HG03108 (cell line): ENCODE measurements at regions not wholly inside any gene's neighbourhood (a gene's known extent, or its start where the extent isn't known, plus 50 kb on each side); places are given as distances from the start of the nearest gene placed in this dataset.

ENCODE experiments used
- ATAC-seq: cut with Tn5 transposase; IDR thresholded peaks from one replicate; pipeline ENCODE4 v1.9.1; 2021; ENCODE audit warnings: moderate library complexity; ENCODE audit not compliant: unreplicated experiment

- ATAC-seq = no peak
Measured at GRCh38 chr5:164885179-164885578, 1379.8 kb downstream of the MAT2B start.

- no peak for ATAC-seq
Measured at GRCh38 chr5:164893071-164893470, 1387.7 kb downstream of the MAT2B start.

- ATAC-seq = no peak
Measured at GRCh38 chr5:164898705-164899104, 1393.3 kb downstream of the MAT2B start.

GRCh38 chr5:164909673-164910072 is 1404.3 kb downstream of the MAT2B start:
- no peak for ATAC-seq

GRCh38 chr5:164921722-164922121 is 1416.3 kb downstream of the MAT2B start:
- no peak for ATAC-seq

GRCh38 chr5:164934039-164934438 is 1428.6 kb downstream of the MAT2B start:
- no peak for ATAC-seq

GRCh38 chr5:164934561-164934960 is 1429.1 kb downstream of the MAT2B start:
- no peak for ATAC-seq

GRCh38 chr5:164941132-164941531 is 1435.7 kb downstream of the MAT2B start:
- no peak for ATAC-seq

GRCh38 chr5:164950927-164951326 is 1445.5 kb downstream of the MAT2B start:
- no peak for ATAC-seq

- ATAC-seq = no peak
Measured at GRCh38 chr5:164951570-164951969, 1446.2 kb downstream of the MAT2B start.

GRCh38 chr5:164958688-164959087 is 1453.3 kb downstream of the MAT2B start:
- no peak for ATAC-seq

- no peak for ATAC-seq
Measured at GRCh38 chr5:164959761-164960160, 1454.3 kb downstream of the MAT2B start.

GRCh38 chr5:164962329-164962961 is 1457.0 kb downstream of the MAT2B start:
- no peak for ATAC-seq

- ATAC-seq = no peak
Measured at GRCh38 chr5:164966611-164967010, 1461.2 kb downstream of the MAT2B start.

GRCh38 chr5:164967354-164967753 is 1461.9 kb downstream of the MAT2B start:
- no peak for ATAC-seq

- no peak for ATAC-seq
Measured at GRCh38 chr5:164972973-164973372, 1467.6 kb downstream of the MAT2B start.

GRCh38 chr5:164975986-164976385 is 1470.6 kb downstream of the MAT2B start:
- no peak for ATAC-seq

- no peak for ATAC-seq
Measured at GRCh38 chr5:164980480-164980879, 1475.1 kb downstream of the MAT2B start.

GRCh38 chr5:164998142-164998541 is 1492.7 kb downstream of the MAT2B start:
- no peak for ATAC-seq

- no peak for ATAC-seq
Measured at GRCh38 chr5:164998590-164998989, 1493.2 kb downstream of the MAT2B start.

GRCh38 chr5:165000479-165001190 is 1495.2 kb downstream of the MAT2B start:
- ATAC-seq = no peak

GRCh38 chr5:165003283-165003682 is 1497.9 kb downstream of the MAT2B start:
- no peak for ATAC-seq

GRCh38 chr5:165004175-165004574 is 1498.8 kb downstream of the MAT2B start:
- no peak for ATAC-seq
